HEK293 (cell line): ENCODE measurements at regions not wholly inside any gene's neighbourhood (a gene's known extent, or its start where the extent isn't known, plus 50 kb on each side); places are given as distances from the start of the nearest gene placed in this dataset.

Experiments used
- PBX3 ChIP-seq: sonication (generic); formaldehyde crosslinking; IDR thresholded peaks from 2 replicates; pipeline ENCODE4 v1.8.1; 2022; ENCODE audit warnings: mild to moderate bottlenecking, moderate library complexity, missing genetic modification reagents
- ZNF132 ChIP-seq: fragments of 450-650 bp; formaldehyde crosslinking; IDR thresholded peaks from 2 replicates; pipeline ENCODE4 v1.5.1; 2017; ENCODE audit warnings: missing biosample characterization, missing genetic modification characterization, borderline replicate concordance
- ZNF19 ChIP-seq: fragments of 450-650 bp; formaldehyde crosslinking; IDR thresholded peaks from 2 replicates; pipeline ENCODE4; 2016; ENCODE audit warnings: missing biosample characterization, missing genetic modification characterization, low read depth
- ZNF830 ChIP-seq: fragments of 450-650 bp; IDR thresholded peaks from 2 replicates; pipeline ENCODE4 v1.5.0; 2018; ENCODE audit warnings: missing biosample characterization, missing genetic modification characterization, low read depth, mild to moderate bottlenecking, moderate library complexity
- TF ChIP-seq, protein P1 (sequence below): fragments of 450-650 bp; formaldehyde crosslinking; IDR thresholded peaks from 2 replicates; pipeline ENCODE4 v1.5.1; 2016; ENCODE audit warnings: missing biosample characterization, missing genetic modification characterization

- TF ChIP-seq ZNF132 (tag by site-specific recombination) (no peak), PBX3 (CRISPR knock-in tag) (no peak), ZNF19 (tag by site-specific recombination) (no peak), ZNF830 (tag by site-specific recombination) (no peak)
- TF ChIP-seq, protein P1, sequence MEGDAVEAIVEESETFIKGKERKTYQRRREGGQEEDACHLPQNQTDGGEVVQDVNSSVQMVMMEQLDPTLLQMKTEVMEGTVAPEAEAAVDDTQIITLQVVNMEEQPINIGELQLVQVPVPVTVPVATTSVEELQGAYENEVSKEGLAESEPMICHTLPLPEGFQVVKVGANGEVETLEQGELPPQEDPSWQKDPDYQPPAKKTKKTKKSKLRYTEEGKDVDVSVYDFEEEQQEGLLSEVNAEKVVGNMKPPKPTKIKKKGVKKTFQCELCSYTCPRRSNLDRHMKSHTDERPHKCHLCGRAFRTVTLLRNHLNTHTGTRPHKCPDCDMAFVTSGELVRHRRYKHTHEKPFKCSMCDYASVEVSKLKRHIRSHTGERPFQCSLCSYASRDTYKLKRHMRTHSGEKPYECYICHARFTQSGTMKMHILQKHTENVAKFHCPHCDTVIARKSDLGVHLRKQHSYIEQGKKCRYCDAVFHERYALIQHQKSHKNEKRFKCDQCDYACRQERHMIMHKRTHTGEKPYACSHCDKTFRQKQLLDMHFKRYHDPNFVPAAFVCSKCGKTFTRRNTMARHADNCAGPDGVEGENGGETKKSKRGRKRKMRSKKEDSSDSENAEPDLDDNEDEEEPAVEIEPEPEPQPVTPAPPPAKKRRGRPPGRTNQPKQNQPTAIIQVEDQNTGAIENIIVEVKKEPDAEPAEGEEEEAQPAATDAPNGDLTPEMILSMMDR (tag by site-specific recombination) = no peak
These were observed 133.0 kb upstream of the HTR2C start for GRCh38 chrX:114450911-114451310.
